Kidney (tissue), 13 donors: ENCODE measurements at regions not wholly inside any gene's neighbourhood (a gene's known extent, or its start where the extent isn't known, plus 50 kb on each side); places are given as distances from the start of the nearest gene placed in this dataset.
A peak's percentile ranks its signal among the peaks of the same experiment; 100 is the strongest.
"Not testable (repeated sequence)": the region's sequence is repeated elsewhere in the genome, so short reads cannot be mapped to it uniquely, and the experiment has no call there.

Source experiments
- DNase-seq, 5 donors: peaks; one replicate each; pipeline ENCODE4 v3.0.0-alpha.2; 2013 to 2020
- FAIRE-seq: peaks from 2 replicates; lab custom pipeline; 2012; peaks lifted over from hg19 to GRCh38; lab: Jason Lieb, UNC
- H3K27ac ChIP-seq, 2 donors: one replicate each; pipeline ENCODE4 v1.7.0; 2013; ENCODE audit warnings: low read depth in 2 of 2, low read length in 2 of 2, inconsistent platforms in 1 of 2
- H3K27me3 ChIP-seq: one replicate; pipeline ENCODE4 v1.7.1; 2013; ENCODE audit warnings: low read length, inconsistent platforms; ENCODE audit not compliant: control insufficient read depth, insufficient read depth
- H3K36me3 ChIP-seq, 3 donors: one replicate each; pipeline versions ENCODE4 v1.7.0 to v1.7.1; 2013; ENCODE audit warnings: low read length in 3 of 3, control low read depth in 1 of 3, inconsistent platforms in 1 of 3; ENCODE audit not compliant: insufficient read depth in 3 of 3, control insufficient read depth in 2 of 3
- H3K4me1 ChIP-seq, 3 donors: one replicate each; pipeline versions ENCODE4 v1.7.0 to v1.7.1; 2013; ENCODE audit warnings: low read length in 3 of 3, inconsistent platforms in 1 of 3, low read depth in 1 of 3; ENCODE audit not compliant: control insufficient read depth in 2 of 3, insufficient read depth in 2 of 3
- H3K4me3 ChIP-seq, 3 donors: one replicate each; pipeline versions ENCODE4 v1.7.0 to v1.8.1; 2013; ENCODE audit warnings: low read length in 3 of 3, control low read depth in 1 of 3, inconsistent platforms in 1 of 3
- H3K9ac ChIP-seq, 3 donors: one replicate each; pipeline versions ENCODE4 v1.7.0 to v1.7.1; 2013; ENCODE audit warnings: low read length in 3 of 3, control low read depth in 1 of 3, inconsistent platforms in 1 of 3
- H3K9me3 ChIP-seq, 3 donors: one replicate each; pipeline versions ENCODE4 v1.7.0 to v1.7.1; 2013; ENCODE audit warnings: low read length in 3 of 3, control low read depth in 1 of 3, inconsistent platforms in 1 of 3; ENCODE audit not compliant: control insufficient read depth in 2 of 3, insufficient read depth in 1 of 3
- intact Hi-C: fragments of 100-400 bp; cut with DNase I; formaldehyde crosslinking; loops from one replicate; pipeline ENCODE4 v1.11.1; 2022
- TF ChIP-seq, protein P1 (sequence below): IDR thresholded peaks from 3 replicates; pipeline ENCODE4 v1.5.1; 2012; ENCODE audit warnings: mild to moderate bottlenecking, moderate library complexity, borderline replicate concordance; ENCODE audit not compliant: insufficient read depth; ENCODE audit errors: extremely low read depth
- donor health status: control.
- donor health status: control.
- donor health status: control.
- donor health status: control.
- donor health status: control.
- donor health status: DM: yes; HTN: yes; CAD: no.
- donor health status: Normal renal cell carcinoma (clear cell type).

DNA sequence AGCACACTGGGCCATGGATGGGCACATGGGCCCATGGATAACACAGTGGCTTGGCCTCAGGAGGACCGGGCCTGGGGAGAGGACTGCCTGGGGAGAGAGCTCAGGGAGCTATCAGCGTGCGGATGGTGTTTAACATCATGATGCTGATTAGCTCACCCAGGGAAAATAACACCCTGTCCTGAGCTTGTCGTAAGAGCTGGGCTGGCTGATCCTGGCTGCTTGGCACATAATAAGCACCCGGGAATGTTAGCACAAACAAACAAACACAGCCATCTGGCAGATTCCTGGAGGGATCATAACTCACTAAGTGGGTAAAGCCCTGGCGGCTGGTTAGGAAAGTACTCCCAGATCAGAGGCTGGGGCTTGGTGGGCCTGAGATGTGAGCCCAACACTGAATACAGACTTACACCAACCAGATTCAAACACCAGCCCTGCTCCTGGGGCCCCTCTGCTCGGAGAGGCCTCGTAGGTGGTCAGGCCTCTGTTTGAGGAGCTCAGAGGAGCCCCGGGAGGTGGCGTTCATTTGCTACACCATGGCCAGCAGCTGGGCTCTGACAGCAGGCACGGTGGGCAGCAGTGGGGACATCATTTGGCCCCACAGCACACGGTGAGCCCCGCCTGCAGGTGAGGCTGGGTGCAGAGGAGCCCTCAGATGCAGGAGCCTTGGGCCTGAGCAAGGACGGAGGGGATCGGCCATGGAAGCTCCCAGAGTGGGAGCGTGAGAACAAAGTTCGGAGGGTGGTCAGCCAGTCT is 193.4 kb upstream of the HDAC4 start:
- Histone ChIP-seq H3K27ac (no peak overlapping the region), H3K27me3 (no peaks in the 10 kb centered on the region), H3K4me1 (no peaks in the 10 kb centered on the region), H3K9ac (no peak overlapping the region), H3K9me3 (no peaks in the 10 kb centered on the region), H3K36me3 (no peaks in the 10 kb centered on the region), H3K4me3 (no peak overlapping the region)
- intact Hi-C loops, result no loop called here
- FAIRE-seq, result no peak
- peak in 2 of 5 donors; percentile 27 to 49 for DNase-seq
- TF ChIP-seq, protein P1, sequence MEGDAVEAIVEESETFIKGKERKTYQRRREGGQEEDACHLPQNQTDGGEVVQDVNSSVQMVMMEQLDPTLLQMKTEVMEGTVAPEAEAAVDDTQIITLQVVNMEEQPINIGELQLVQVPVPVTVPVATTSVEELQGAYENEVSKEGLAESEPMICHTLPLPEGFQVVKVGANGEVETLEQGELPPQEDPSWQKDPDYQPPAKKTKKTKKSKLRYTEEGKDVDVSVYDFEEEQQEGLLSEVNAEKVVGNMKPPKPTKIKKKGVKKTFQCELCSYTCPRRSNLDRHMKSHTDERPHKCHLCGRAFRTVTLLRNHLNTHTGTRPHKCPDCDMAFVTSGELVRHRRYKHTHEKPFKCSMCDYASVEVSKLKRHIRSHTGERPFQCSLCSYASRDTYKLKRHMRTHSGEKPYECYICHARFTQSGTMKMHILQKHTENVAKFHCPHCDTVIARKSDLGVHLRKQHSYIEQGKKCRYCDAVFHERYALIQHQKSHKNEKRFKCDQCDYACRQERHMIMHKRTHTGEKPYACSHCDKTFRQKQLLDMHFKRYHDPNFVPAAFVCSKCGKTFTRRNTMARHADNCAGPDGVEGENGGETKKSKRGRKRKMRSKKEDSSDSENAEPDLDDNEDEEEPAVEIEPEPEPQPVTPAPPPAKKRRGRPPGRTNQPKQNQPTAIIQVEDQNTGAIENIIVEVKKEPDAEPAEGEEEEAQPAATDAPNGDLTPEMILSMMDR, result no peak

DNA sequence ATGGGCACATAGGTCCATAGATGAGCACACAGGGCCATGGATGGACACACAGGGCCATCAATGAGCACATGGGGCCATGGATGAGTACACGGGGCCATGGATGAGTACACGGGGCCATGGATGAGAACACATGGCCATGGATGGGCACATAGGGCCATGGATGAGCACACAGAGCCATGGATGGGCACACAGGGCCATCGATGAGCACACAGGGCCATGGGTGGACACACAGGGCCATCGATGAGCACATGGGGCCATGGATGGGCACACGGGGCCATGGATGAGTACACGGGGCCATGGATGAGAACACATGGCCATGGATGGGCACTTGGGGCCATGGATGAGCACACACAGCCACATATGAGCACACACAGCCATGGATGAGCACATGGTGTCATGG is 192.6 kb upstream of the HDAC4 start:
- H3K4me3 ChIP-seq, result no peak overlapping the region
- H3K9me3 ChIP-seq, result no peaks in the 10 kb centered on the region
- no peaks in the 10 kb centered on the region for H3K36me3 ChIP-seq
- intact Hi-C loops, result no loop called here
- FAIRE-seq, result no peak
- TF ChIP-seq, protein P1, result no peak
- H3K4me1 ChIP-seq, result no peaks in the 10 kb centered on the region
- H3K27me3 ChIP-seq, result no peaks in the 10 kb centered on the region
- peak in 1 of 5 donors; percentile 26 for DNase-seq
- no peak overlapping the region for H3K9ac ChIP-seq
- H3K27ac ChIP-seq, result no peak overlapping the region

DNA sequence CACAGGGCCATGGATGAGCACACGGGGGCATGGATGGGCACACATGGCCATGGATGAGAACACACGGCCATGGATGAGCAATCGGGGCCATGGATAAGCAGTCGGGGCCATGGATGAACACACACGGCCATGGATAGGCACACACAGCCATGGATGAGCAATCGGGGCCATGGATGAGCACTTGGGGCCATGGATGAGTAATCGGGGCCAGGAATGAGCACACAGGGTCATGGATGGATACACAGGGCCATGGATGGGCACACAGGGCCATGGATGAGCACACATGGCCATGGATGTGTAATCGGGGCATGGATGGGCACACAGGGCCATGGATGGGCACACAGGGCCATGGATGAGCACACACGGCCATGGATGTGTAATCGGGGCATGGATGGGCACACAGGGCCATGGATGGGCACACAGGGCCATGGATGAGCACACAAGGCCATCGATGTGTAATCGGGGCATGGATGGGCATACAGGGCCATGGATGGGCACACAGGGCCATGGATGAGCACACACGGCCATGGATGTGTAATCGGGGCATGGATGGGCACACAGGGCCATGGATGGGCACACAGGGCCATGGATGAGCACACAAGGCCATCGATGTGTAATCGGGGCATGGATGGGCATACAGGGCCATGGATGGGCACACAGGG is 191.9 kb upstream of the HDAC4 start:
- FAIRE-seq, H3K9me3 ChIP-seq, H3K4me3 ChIP-seq, H3K9ac ChIP-seq, H3K4me1 ChIP-seq, intact Hi-C loops, H3K27me3 ChIP-seq, H3K36me3 ChIP-seq, H3K27ac ChIP-seq: not testable (repeated sequence)
- peak in 2 of 5 donors; percentile 18 to 19 for DNase-seq
